ENCODE measurements at regions not wholly inside any gene's neighbourhood (a gene's known extent, or its start where the extent isn't known, plus 50 kb on each side); places are given as distances from the start of the nearest gene placed in this dataset.

DNA sequence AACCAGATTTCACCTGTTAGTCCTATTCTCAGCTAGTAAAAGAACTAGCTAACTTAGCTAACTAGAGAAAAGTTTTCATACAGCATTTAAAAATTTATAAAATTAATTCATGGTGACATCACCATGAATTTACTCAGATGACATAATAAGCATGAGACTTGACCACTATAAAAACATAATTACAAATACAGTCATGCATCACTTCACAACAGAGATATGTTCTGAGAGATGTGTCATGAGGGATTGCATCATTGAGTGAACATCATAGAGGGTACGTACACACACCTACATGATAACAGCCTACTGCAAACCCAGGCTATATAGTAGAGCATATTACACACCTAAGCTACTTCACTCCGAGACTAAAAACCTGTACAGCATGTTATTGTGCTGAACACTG is 481.3 kb upstream of the CHAC2 start:
- Mint-ChIP-seq H3K36me3 (ENCODE audit: low read depth) (no peaks in the 10 kb centered on the region), H3K27ac (no peak overlapping the region), H3K27me3 (no peaks in the 10 kb centered on the region), H3K9me3 (no peaks in the 10 kb centered on the region), H3K4me3 (no peak overlapping the region), H3K4me1 (ENCODE audit: low read depth) (no peaks in the 10 kb centered on the region)
- DNase-seq = no peak

DNA sequence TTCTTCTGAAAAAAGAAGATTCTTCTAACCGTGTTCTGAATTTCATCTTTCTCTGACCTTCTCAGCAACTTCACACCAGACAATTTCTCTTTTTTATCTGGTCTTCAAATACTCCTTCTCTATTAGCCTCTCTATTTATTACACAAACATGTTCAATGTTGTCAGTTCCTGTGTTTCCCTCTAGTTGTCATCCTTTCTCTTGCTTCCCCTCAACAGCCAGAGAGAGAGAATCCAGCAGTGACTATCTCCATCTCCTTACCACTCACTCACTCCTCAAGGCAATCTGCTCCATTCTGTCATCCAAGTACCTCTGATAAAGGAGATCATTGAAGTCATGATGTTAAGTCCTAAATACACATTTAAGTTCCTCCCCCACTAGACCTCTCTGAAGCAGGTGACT is 491.9 kb upstream of the CHAC2 start:
- no peak for DNase-seq
- H3K36me3 Mint-ChIP-seq (ENCODE audit: low read depth) = no peaks in the 10 kb centered on the region
- H3K4me3 Mint-ChIP-seq = no peak overlapping the region
- H3K27me3 Mint-ChIP-seq = no peaks in the 10 kb centered on the region
- H3K4me1 Mint-ChIP-seq (ENCODE audit: low read depth) = no peaks in the 10 kb centered on the region
- H3K27ac Mint-ChIP-seq = no peak overlapping the region
- H3K9me3 Mint-ChIP-seq = no peaks in the 10 kb centered on the region

DNA sequence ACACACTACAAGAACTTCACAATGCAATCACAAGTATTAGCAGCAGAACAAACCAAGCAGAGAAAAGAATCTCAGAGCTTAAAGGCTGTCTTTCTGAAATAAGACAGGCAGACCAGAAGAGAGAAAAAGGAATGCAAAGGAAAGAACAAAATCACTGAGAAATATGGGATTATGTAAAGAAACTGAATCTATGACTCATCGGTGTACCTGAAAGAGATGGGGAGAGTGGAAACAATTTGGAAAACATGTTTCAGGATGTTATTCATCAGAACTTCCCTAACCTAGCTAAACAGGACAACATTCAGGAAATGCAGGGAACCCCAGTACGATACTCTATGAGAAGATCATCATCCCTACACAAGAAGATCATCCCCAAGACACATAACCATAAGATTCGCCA is 499.0 kb upstream of the CHAC2 start:
- no peaks in the 10 kb centered on the region for H3K27me3 Mint-ChIP-seq
- H3K9me3 Mint-ChIP-seq = peaks cover 4% of the 10 kb centered on the region
- no peak overlapping the region for H3K27ac Mint-ChIP-seq
- no peaks in the 10 kb centered on the region for H3K36me3 Mint-ChIP-seq (ENCODE audit: low read depth)
- no peak overlapping the region for H3K4me3 Mint-ChIP-seq
- no peak for DNase-seq
- no peaks in the 10 kb centered on the region for H3K4me1 Mint-ChIP-seq (ENCODE audit: low read depth)

DNA sequence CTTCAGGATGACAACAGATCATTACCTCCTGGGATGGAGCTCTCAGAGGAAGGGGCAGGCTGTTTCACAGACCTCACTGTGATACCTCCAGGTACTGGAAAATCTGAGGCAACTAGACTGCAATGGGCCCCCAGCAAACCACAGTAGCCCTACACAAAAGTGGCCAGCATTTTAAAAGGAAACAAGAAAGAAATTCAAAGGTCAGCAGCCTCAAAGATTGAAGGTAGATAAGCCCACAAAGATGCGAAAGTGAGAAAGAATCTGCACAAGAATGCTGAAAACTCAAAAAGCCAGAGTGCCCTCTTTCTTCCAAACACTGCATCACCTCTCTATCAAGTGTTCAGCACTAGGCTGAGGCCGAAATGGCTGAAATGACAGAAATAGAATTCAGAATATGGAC is 499.5 kb upstream of the CHAC2 start:
- no peaks in the 10 kb centered on the region for H3K27me3 Mint-ChIP-seq
- peaks cover 4% of the 10 kb centered on the region for H3K9me3 Mint-ChIP-seq
- no peaks in the 10 kb centered on the region for H3K36me3 Mint-ChIP-seq (ENCODE audit: low read depth)
- no peak for DNase-seq
- H3K27ac Mint-ChIP-seq = no peak overlapping the region
- no peaks in the 10 kb centered on the region for H3K4me1 Mint-ChIP-seq (ENCODE audit: low read depth)
- no peak overlapping the region for H3K4me3 Mint-ChIP-seq

DNA sequence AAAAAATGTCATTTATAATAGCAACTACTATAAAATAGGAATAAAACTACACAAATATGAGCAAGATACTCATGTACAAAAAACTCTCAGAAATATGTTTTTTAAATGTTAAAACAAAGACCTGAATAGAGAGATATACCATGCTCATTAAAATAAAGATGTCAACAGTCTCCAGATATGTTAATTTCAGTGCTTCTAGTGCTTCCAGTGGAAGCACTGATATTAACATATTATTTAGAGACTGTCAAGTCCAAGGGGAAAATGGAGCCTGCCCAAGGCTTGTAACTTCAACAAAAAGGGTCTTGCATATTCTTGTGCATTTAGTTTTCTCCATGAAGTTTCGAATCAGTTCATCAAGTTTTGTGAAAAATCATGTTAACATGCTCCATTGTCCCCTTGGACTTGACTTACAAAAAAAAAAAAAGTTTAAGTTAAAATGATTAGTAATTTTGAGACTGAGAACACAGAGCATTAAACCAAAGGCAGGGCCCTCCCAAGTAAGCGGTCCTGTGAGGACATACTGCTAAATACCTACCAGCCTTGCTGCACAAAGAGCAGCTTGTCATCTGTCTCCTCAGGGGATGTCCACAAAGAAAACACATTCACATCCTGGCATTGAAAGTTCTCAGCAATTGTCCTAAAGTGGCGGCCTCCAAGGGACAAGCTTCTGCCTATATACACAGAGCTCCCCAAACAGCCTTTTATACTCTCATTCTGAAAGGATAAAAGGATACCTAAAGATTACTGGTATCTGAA is 501.9 kb upstream of the CHAC2 start:
- Mint-ChIP-seq H3K36me3 (ENCODE audit: low read depth) (no peaks in the 10 kb centered on the region), H3K27ac (no peak overlapping the region), H3K9me3 (peaks cover 4% of the 10 kb centered on the region), H3K27me3 (no peaks in the 10 kb centered on the region), H3K4me3 (no peak overlapping the region), H3K4me1 (ENCODE audit: low read depth) (no peaks in the 10 kb centered on the region)
- DNase-seq = no peak

DNA sequence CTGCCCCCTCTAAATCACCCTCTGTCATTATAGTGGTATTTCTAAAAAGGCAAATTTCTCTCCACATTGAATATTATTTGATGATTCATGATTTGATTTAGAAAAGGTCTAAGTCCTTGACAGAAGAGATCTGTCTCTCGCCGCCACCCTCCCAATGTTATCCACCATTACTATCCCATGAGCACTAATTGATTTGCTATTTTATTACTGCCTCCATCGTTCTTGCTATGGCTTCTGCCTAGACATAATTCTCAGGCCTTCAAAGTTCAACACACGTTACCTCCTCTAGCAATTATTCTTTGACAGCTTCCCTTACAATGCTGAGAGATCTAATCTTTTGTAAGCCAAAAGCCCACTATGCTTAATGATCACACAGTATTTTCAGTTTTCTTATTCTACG is 507.0 kb upstream of the CHAC2 start:
- H3K27me3 Mint-ChIP-seq = no peaks in the 10 kb centered on the region
- H3K4me3 Mint-ChIP-seq = no peak overlapping the region
- H3K27ac Mint-ChIP-seq = no peak overlapping the region
- DNase-seq = no peak
- H3K4me1 Mint-ChIP-seq (ENCODE audit: low read depth) = no peaks in the 10 kb centered on the region
- peaks cover 9% of the 10 kb centered on the region for H3K9me3 Mint-ChIP-seq
- H3K36me3 Mint-ChIP-seq (ENCODE audit: low read depth) = no peaks in the 10 kb centered on the region

DNA sequence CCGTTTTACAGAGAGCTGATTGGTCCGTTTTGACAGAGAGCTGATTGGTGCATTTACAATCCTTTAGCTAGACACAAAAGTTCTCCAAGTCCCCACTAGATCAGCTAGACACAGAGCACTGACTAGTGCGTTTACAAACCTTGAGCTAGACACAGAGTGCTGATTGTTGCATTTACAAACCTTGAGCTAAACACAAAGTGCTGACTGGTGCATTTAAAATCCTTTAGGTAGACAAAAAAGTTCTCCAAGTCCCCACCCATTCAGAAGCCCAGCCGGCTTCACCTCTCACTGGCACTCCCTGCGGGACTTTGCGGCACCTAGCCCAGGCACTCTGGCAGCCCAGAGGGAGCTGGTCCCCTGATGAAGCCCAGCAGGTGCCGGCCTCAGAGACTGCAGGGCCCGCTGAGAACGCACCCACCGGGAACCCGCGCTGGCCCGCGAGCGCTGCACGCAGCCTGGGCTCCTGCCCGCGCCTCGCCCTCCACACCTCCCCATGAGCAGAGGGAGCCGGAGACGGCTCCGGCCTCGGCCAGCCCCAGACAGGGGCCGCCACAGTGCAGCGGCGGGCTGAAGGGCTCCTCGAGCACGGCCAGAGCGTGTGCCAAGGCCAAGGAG is 508.1 kb upstream of the CHAC2 start:
- H3K27ac Mint-ChIP-seq = no peak overlapping the region

DNA sequence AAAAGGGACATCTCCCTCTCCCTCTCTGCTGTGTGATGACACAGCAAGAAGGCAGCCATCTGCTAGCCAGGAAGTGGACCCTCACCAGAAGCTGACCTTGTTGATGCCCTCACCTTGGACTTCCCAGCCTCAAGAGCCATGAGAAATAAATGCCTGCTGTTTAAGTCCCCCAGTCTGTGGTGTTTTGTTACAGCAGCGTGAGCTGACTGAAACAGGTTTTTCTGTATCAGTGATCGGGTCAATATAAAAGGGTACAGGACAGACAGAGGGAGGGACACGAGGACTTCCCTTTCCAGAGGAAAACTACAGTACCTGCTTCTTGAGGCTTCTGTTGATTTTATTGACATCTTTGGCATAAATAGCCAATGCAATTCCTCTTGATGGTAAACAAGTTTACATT is 510.3 kb upstream of the CHAC2 start:
- peaks cover 5% of the 10 kb centered on the region for H3K9me3 Mint-ChIP-seq
- no peaks in the 10 kb centered on the region for H3K27me3 Mint-ChIP-seq
- H3K27ac Mint-ChIP-seq = no peak overlapping the region
- H3K36me3 Mint-ChIP-seq (ENCODE audit: low read depth) = no peaks in the 10 kb centered on the region
- no peak for DNase-seq
- no peak overlapping the region for H3K4me3 Mint-ChIP-seq
- no peaks in the 10 kb centered on the region for H3K4me1 Mint-ChIP-seq (ENCODE audit: low read depth)

More for the DNA sequence above, 508.1 kb upstream of the CHAC2 start:
- Mint-ChIP-seq H3K4me1 (ENCODE audit: low read depth) (no peaks in the 10 kb centered on the region), H3K4me3 (no peak overlapping the region), H3K27me3 (no peaks in the 10 kb centered on the region), H3K36me3 (ENCODE audit: low read depth) (no peaks in the 10 kb centered on the region), H3K9me3 (peaks cover 9% of the 10 kb centered on the region)
- no peak for DNase-seq

DNA sequence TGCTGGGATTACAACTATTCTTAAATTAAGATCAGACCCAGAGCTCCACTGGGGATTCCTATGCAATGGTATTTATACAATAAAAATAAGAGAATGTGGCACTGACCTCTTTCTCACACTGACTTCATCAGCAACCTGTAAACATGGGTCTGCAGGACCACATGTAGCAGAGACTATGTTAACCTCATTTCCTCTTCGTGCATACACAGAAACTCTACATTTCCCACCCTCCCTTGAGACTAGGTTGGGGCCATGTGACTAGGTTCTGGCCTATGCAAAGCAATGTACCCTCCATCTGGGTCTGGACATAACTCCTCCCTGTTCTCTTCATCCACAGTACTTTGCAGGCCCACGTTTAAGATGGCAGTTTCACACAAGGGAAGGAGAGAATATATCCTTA is 514.4 kb upstream of the CHAC2 start:
- H3K36me3 Mint-ChIP-seq (ENCODE audit: low read depth) = no peaks in the 10 kb centered on the region
- no peaks in the 10 kb centered on the region for H3K9me3 Mint-ChIP-seq
- no peak for DNase-seq
- no peak overlapping the region for H3K27ac Mint-ChIP-seq
- H3K4me3 Mint-ChIP-seq = no peak overlapping the region
- peaks cover 5% of the 10 kb centered on the region for H3K4me1 Mint-ChIP-seq (ENCODE audit: low read depth)
- no peaks in the 10 kb centered on the region for H3K27me3 Mint-ChIP-seq

DNA sequence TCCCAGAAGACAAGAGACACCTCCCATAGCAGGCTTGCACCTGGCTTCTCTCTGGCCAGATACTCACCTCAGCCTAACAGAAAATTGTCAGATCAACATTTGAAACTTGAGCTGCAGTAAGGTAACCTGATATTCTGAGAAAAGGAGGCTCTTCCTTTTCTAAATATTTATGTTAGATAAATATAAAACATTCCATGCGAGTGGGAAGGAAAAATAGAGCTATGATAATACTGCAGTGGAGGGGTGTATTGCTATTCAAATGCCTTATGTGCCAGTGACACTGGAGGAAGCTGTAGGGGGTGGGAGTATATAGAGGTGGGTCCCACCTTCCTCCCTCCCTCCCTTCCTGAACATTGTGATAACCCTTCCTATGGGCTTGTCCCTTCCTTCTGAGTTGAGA is 515.5 kb upstream of the CHAC2 start:
- no peaks in the 10 kb centered on the region for H3K36me3 Mint-ChIP-seq (ENCODE audit: low read depth)
- no peak overlapping the region for H3K4me3 Mint-ChIP-seq
- no peak overlapping the region for H3K27ac Mint-ChIP-seq
- H3K4me1 Mint-ChIP-seq (ENCODE audit: low read depth) = peaks cover 5% of the 10 kb centered on the region
- H3K9me3 Mint-ChIP-seq = no peaks in the 10 kb centered on the region
- no peak for DNase-seq
- H3K27me3 Mint-ChIP-seq = no peaks in the 10 kb centered on the region

DNA sequence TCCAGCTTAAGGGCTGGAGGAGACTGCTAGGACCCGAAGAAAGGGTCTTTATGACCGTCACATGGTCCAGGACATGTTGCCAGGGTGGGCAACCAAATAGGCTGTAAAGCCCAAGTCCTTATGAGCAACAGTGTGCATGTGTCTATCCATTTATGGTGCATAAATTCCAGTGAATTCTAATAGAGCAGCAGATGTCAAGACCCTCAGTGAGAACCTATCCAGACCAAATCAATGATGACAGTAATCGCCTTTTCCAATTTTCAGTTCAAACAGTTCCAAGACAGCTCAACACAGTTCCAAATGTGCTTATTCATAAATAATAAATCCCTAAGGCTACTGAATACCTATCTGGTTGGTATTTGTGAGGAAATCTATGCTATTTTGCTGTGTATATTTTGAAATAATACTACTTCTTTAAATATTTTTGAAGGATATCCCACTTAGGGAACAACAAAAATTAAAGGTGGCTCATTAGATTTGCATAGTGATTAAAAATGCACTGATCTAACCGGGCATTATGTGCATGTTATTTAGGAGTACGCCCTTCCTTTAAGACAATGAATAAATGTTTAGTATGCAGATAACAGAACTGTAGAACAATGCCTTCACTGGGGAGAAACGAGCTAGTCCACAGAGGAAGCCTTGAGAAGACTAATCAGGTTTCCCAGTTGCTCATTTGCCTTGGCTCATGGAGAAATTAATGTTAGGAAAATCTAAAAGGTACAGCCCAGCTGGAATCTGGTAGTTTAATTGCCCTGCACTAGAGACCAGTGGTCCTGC is 519.5 kb upstream of the CHAC2 start:
- Mint-ChIP-seq H3K27ac (no peak overlapping the region), H3K4me3 (no peak overlapping the region), H3K27me3 (no peaks in the 10 kb centered on the region), H3K36me3 (ENCODE audit: low read depth) (no peaks in the 10 kb centered on the region), H3K9me3 (no peaks in the 10 kb centered on the region), H3K4me1 (ENCODE audit: low read depth) (peaks cover 5% of the 10 kb centered on the region)
- DNase-seq = no peak

DNA sequence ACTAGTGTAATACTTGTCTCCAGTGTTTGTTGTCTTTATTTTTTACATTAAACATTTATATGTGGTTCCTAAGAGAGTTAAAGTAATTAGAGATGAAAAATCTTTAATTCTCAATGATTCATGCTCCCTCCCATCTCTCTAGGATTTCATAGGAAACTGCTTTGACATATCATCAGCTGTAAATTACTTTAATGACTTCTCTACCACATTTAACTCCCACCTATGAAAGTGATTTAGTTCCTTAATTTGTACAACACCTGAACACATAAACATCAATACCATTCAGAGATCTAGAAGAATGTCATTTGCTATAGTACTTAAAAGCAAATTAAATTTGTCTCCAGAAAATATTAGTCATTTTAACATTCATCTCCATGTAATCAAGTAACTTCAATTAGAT is 524.2 kb upstream of the CHAC2 start:
- Mint-ChIP-seq H3K9me3 (no peaks in the 10 kb centered on the region), H3K36me3 (ENCODE audit: low read depth) (no peaks in the 10 kb centered on the region)

DNA sequence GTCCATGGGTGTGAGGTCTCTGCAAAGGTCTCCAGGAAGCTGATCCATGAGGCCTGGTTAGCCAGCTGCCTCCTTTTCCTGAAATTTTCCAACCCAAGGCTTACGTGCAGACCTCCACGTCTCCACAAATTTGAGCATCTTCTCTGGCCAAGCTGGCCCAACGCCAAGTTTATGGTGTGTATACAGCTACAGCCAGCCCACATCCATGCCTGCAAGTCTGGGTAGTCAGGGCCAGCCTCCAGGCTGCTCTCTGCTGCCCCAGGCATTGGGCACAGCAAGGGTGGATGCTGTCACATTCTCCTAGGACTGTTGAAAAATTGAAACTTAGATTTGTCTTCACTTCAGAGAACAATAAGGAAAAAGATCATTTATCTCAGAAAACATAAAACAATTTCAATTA is 525.5 kb upstream of the CHAC2 start:
- DNase-seq = no peak
- no peaks in the 10 kb centered on the region for H3K36me3 Mint-ChIP-seq (ENCODE audit: low read depth)
- no peaks in the 10 kb centered on the region for H3K9me3 Mint-ChIP-seq
- no peak overlapping the region for H3K27ac Mint-ChIP-seq
- no peaks in the 10 kb centered on the region for H3K4me1 Mint-ChIP-seq (ENCODE audit: low read depth)
- no peak overlapping the region for H3K4me3 Mint-ChIP-seq
- no peaks in the 10 kb centered on the region for H3K27me3 Mint-ChIP-seq

More for the DNA sequence above, 524.2 kb upstream of the CHAC2 start:
- Mint-ChIP-seq H3K4me1 (ENCODE audit: low read depth) (no peaks in the 10 kb centered on the region), H3K27ac (no peak overlapping the region), H3K27me3 (no peaks in the 10 kb centered on the region), H3K4me3 (no peak overlapping the region)
- no peak for DNase-seq

DNA sequence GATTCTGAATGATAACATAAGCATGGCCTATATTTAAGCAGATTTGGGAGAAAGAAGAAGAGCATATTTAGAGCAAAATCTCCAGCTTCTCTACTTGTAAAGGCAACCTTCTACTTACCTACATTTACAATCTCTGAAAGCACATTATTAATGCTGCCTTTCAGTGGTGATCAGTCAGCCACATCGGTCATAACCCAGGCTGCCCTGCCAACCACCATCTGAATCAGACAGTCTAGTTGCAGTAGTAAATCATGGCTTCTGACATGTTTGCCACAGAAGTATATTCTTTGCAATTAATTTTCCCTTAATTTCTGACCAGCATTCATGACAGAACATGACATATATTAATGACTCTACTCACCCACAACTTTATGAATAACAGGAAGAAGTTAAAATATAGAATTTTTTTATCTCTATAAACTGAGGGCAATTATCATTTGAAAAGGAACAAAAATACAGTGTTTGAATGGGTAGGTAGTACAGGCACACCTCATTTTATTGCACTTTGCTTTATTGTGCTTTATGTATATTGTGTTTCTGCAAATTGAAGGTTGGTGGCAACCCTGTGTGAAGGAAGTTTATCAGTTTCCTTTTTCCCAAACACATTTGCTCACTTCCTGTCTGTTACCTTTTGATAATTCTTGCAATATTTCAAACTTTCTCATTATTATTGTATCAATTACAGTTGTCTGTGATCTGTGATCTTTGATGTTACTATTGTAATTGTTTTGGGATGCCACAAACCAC is 531.6 kb upstream of the CHAC2 start:
- no peaks in the 10 kb centered on the region for H3K9me3 Mint-ChIP-seq
- no peak overlapping the region for H3K4me3 Mint-ChIP-seq
- no peaks in the 10 kb centered on the region for H3K36me3 Mint-ChIP-seq (ENCODE audit: low read depth)
- no peaks in the 10 kb centered on the region for H3K27me3 Mint-ChIP-seq
- no peak overlapping the region for H3K27ac Mint-ChIP-seq
- no peak for DNase-seq
- peaks cover 10% of the 10 kb centered on the region for H3K4me1 Mint-ChIP-seq (ENCODE audit: low read depth)
